NOMO-1 (cell line): ENCODE measurements at regions not wholly inside any gene's neighbourhood (a gene's known extent, or its start where the extent isn't known, plus 50 kb on each side); places are given as distances from the start of the nearest gene placed in this dataset.
"Not testable (repeated sequence)": the region's sequence is repeated elsewhere in the genome, so short reads cannot be mapped to it uniquely, and the experiment has no call there.

ENCODE experiments used
- DNase-seq, 2 experiments: peaks; one replicate each; lab custom pipeline; 2025; ENCODE audit not compliant: unreplicated experiment in 2 of 2; lab: John Stamatoyannopoulos, UW

GRCh38 chr18:28781616-28782362 is 604.9 kb upstream of the CDH2 start:
- DNase-seq = no peak

DNA sequence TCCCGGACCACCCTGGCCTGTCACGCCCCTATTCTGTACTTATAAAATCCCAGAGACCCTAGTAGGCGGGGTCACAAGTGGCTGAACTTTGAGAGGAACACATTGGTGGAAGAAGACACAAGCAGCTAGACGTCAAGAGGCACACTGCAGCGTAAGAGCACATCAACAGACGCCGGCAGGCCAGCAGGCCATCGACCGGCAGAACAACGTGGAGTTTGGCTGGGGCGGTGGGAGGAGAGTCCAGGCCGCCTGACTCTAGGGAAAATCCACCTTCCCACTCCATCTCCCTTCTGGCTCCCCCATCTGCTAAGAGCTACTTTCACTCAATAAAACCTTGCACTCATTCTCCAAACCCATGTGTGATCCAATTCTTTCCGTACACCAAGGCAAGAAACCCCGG is 601.8 kb upstream of the CDH2 start:
- DNase-seq = no peak

DNA sequence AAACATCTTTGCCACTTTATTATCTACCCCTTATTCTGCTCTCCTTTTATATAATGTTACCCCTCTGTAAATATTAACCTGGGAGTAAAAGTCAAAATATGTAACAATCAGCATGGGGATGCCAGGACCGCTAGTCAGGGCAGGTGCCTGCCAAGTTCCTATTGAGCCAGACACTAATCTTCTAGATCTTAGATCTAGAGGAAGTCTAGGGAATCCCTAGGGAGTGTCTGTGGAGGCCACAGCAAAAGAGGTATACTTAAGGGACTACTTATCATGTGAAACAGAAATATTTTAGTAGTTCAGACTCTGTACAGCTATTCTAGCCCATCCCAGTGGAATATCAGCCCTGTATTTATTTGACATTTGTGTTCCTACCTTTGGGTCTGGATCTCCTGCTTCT is 600.8 kb upstream of the CDH2 start:
- no peak for DNase-seq

DNA sequence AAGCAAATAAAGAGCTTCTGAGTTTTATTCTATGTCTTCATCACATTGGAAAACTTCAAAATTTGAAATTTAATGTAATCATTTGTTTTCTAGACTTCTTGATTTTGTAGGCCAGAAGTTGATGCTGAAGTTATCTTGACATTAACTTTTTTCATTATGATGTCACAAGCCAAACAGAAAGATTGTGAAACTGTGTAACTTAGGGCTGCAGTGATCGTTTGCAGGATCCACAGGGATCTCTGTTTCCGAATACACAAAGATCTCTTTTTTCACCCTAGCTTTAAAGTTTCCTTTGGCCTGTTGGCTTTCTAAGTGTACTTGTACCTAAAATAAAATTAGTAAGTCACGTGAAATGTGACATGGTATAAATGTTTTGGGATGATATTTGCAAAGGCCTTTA is 594.9 kb upstream of the CDH2 start:
- DNase-seq = no peak

GRCh38 chr18:28768791-28769768 is 592.1 kb upstream of the CDH2 start:
- no peak for DNase-seq

DNA sequence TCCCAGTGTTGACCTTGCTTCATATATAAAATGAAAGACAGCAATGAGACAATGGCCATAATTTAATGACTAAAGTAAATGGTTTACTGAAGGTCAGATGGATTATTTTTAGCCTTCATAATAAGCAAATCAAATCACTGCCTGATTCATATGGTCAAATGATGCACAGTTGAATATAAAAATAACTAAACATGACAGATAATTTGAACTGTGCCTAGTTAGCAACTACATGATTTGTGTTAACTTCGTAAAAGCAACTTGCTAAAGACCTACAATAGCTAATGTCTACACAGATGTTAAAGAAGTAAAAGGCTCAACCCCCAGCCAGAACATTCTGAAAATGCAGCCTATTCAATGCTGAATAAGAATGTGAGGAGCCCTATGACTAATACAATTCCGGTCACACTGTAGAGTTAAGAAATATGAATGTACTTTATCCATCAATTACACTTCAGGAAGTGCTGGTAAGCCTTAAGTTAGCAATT is 590.8 kb upstream of the CDH2 start:
- no peak for DNase-seq

DNA sequence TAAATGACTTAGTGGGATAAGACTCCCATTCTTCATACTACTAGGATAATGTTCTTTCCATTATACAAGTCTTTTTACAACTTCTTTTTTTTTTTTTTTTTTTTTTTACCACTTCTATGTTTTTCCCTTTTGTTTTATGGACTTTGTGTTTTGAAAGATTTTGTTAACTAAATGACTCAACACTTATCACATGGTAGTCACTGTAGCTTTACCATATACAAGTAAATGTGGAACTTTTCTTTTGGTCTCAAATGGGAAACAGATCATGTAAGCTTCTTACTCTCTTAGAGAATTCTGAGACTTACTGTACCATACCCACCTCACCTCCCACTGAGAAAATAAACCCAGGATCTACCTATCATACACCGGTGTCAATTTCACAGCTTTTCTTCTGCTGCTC is 590.3 kb upstream of the CDH2 start:
- DNase-seq = no peak

- no peak for DNase-seq
Measured at GRCh38 chr18:28766721-28767120, 589.8 kb upstream of the CDH2 start.

DNA sequence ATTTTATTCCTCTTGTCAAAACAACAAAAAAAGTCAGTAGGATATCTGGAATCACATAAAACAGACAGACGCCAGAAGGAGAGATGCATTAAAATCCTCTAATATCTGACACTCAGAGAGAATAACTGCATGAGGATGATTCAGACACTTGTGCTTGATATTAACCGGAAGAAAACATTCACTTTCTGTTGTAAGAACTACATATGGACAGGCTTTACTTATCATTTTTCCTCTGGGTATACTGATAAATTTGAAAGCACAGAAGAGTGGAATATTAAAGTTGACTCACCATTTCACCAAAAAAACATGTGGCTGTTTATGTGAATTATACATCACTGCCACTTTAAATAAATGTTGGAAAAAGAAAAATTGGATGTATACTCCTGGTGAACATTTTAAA is 589.1 kb upstream of the CDH2 start:
- DNase-seq = no peak

DNA sequence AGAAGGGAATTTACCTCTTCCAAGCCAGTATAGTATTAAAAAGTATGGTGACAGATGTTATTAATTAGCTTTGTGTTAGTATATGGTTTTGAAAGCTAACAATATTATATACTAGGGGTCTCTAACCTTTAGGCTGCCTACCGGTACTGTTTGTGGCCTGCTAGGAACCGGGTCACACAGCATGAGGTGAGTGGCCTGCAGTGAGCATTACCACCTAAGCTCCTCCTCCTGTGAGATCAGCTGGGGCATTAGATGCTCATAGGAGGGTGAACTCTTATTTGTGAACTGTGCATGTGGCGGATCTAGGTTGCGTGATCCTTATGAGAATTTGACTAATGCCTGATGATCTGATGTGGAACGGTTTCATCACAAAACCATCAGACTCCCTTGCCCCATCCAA is 583.4 kb upstream of the CDH2 start:
- DNase-seq = no peak

DNA sequence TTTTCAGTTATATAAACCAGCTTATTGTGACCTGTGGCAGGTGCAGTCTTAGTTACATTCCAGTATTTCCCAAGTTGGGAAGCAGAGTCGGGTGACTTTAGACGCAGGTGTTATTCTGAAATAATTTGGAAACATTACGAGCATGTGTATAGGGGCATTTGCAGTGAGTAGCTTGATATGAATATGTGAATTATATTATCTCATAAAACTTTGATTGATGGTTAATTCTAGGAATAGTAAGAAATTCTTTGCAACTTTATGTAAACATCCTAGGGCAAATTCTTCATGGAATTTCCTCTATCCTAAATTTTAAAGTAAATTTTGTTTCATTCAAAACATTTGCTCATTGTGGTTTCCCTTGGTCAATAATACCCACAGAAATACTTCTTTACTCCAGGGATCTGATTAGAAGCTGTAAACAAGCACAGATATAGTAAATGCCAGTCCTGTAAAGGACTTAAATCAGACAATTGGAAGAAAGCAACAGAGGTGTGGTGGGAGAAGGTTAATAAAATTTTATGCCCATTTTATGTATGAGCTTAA is 580.6 kb upstream of the CDH2 start:
- no peak for DNase-seq

- DNase-seq = no peak
Measured at GRCh38 chr18:28743115-28743514, 566.2 kb upstream of the CDH2 start.

GRCh38 chr18:28740575-28740974 is 563.6 kb upstream of the CDH2 start:
- DNase-seq = no peak

GRCh38 chr18:28736951-28737350 is 560.0 kb upstream of the CDH2 start:
- no peak for DNase-seq

DNA sequence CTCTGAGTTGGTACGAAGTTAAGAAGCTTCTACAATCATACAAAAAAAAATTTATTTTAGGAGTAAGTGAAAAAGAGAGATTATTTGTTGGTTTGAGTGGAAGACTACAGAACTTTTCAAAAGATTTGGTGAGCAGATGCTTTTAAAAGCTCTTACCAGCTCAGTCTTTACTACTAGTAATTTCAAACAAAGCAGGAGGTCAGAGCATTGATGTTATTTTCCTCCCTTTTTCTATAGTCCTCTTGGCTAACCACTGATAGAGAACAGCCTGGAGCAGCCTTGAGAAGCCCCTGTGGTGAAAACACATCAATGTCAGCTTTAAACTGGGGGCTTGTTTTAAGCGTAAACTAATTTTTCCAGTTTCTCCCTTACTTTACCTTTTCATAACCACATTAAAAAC is 559.3 kb upstream of the CDH2 start:
- no peak for DNase-seq

GRCh38 chr18:28735731-28736130 is 558.8 kb upstream of the CDH2 start:
- DNase-seq = no peak

GRCh38 chr18:28729321-28729720 is 552.4 kb upstream of the CDH2 start:
- no peak for DNase-seq

DNA sequence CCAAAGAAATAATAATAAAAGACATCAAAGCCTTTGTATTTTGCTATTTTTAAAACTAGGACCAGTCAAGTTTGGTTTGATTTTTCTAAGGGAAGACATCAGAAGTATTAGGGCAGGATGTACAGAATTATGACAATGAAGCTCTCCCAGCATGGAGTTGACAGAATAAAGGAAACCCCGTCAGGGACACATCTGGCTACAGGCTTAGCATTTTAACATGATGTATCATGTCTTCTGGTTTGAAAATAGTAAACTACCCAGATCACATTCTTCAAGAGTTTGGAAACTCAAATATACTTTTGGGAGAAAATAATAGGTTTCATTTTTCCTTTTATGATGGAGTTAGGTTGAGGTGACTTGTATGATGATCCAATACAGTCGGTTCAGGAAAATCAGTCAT is 552.0 kb upstream of the CDH2 start:
- no peak for DNase-seq

DNA sequence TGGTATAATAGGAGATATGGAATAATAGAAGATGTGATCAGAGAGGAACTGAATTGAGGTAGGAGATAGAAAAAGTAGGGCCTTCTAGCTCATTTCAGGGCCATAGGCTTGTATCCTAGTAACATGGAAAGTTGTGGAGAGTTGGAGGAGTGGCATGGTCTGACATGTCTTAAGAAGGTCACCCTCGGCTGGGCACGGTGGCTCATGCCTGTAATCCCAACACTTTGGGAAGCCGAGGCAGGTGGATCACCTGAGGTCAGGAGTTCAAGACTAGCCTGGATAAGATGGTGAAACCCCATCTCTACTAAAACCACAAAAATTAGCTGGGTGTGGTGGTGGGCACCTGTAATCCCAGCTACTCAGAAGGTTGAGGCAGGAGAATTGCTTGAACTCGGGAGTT is 550.3 kb upstream of the CDH2 start:
- not testable (repeated sequence) for DNase-seq

GRCh38 chr18:28725876-28726275 is 548.9 kb upstream of the CDH2 start:
- DNase-seq = no peak

- no peak for DNase-seq
Measured at GRCh38 chr18:28723506-28723905, 546.6 kb upstream of the CDH2 start.

- DNase-seq = no peak
Measured at GRCh38 chr18:28718696-28719095, 541.8 kb upstream of the CDH2 start.
